ENCODE measurements at regions not wholly inside any gene's neighbourhood (a gene's known extent, or its start where the extent isn't known, plus 50 kb on each side); places are given as distances from the start of the nearest gene placed in this dataset.

- TF ChIP-seq CTCF (IDR thresholded peaks at IDR 0.05) (no peak), POLR2AphosphoS5 (IDR thresholded peaks at IDR 0.05) (no peak), POLR2A (IDR thresholded peaks at IDR 0.05) (no peak)
Measured at GRCh38 chr4:38463268-38463958, 200.6 kb upstream of the KLF3 start.

Data from breast epithelium (tissue), 3 donors.